GM18861 (cell line): ENCODE measurements at regions not wholly inside any gene's neighbourhood (a gene's known extent, or its start where the extent isn't known, plus 50 kb on each side); places are given as distances from the start of the nearest gene placed in this dataset.
"Not testable (repeated sequence)": the region's sequence is repeated elsewhere in the genome, so short reads cannot be mapped to it uniquely, and the experiment has no call there.

Experiments used
- ATAC-seq: cut with Tn5 transposase; IDR thresholded peaks from one replicate; pipeline ENCODE4 v1.9.1; 2021; ENCODE audit not compliant: unreplicated experiment

DNA sequence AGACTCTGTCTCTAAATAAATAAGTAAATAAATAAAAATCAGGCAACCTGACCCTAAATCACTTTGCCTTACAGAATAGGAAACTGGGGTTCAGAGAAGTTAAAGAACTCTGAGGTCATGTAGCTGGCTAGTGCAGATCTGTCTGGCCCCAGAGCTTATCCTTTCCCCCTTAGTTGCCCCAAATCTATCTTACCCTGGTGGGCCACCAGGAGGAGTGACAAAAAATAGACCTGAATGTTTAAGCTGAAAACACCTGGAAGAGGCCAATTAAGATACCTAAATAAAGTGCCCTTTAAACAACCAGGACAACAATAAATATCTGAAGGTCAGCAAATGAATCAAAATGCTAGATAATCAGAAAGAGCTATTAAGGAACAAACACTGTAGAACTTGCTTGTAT lies 59.7 kb downstream of the TEX35 start:
- no peak for ATAC-seq

DNA sequence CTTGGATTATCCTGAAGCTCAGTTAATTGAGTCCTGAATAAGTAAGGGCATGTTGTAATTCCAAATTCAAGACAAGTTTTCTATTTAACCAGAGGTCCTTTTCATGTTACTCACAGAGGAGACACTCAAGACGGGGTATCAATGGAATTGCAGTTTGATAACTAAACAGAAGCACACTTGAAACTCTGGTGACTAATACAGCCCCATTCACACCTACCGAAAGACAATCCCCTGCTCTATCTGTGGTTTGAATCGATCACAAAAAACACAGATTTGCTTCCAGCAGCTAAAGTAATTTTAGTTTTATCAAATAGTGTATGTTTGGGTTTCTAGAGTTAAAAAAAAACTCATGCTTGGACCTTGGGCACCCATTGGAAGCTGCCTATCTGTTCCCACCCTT lies 60.4 kb downstream of the TEX35 start:
- peak; percentile 71 for ATAC-seq

DNA sequence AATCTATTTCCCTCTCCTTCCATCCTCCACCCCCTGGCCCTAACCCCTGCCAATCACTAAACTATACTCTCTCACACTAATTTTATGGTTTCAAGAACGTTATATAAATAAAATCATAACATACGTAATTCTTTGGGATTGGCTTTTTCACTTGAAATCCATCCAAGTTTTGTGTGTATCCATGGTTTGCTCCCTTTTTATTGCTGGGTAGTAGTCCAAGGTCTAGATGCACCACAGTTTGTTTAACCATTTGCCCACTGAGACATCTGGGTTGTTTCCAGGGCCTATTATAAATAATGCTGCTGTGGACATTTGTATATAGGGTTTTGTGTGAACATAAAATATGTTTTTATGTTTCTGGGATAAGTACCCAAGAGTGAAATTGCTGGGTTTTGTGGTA lies 61.4 kb downstream of the TEX35 start:
- ATAC-seq = no peak

DNA sequence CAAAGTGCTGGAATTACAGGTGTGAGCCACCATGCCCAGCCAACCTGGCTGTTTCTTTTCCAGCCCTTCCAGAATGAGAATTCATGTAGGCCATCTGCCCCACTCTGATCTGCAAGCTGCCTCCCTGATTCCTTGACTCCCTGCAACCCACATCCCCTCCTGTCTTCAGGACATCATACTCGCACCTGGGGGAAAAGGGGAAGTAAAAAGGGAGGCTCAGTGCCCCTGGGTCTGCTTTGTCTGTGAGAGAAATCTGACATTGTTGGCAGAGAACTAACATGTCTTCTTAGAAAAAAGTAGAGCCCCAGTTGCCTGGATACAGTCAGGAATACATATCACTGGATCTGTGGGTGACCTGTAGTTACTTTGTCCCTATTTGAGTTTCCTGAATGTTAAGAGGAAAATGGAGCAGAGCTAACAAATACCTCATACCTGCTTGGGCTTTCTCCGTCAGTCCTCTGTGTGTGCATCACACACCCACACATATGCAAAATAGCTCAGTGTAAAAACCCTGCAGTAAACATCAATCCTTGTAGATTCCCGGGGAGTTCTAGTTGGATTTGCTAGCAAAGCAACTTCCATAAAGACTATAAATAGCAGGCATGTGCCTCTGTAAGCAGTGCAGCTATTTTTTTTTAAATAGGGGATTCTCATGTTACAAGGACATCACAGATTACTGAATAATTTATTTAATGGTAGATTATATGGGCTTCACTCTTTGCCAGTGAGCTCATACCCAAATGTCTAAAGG lies 62.9 kb downstream of the TEX35 start:
- ATAC-seq = no peak

DNA sequence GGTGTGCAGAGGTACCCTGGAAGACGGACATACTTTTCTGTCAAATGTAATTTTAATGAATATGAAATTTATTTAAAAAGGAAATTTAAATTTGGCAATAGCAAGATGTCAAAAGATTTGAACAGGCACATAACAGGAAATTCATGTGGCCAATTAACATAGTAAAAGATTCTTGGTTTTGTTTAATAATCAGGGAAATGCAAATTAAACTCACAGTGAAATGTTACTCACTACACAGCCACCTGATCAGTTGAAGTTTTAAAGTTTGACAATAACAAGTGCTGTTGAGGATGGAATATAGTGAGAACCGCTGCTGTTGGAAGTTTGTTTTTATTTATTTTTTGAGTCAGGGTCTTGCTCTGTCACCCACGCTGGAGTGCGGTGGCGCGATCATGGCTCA lies 63.9 kb downstream of the TEX35 start:
- no peak for ATAC-seq

DNA sequence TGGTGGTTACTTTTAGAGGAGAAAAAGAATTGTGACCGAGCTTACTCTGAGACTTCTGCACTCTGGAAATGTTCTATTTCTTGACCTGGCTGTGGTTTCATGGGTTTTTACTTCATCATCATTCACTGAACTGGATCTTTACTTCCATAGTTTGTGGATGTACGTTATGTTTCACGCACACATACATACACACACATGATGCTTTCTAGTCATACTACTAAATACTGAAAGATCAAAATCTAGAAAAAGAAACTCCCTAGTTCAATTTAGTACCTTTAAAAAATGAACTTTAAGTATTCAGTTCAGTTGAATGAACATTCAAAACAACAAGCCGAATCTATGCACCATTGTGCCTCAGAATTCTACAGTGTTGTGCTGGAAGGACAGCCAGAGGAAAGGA lies 65.0 kb downstream of the TEX35 start:
- ATAC-seq = no peak

DNA sequence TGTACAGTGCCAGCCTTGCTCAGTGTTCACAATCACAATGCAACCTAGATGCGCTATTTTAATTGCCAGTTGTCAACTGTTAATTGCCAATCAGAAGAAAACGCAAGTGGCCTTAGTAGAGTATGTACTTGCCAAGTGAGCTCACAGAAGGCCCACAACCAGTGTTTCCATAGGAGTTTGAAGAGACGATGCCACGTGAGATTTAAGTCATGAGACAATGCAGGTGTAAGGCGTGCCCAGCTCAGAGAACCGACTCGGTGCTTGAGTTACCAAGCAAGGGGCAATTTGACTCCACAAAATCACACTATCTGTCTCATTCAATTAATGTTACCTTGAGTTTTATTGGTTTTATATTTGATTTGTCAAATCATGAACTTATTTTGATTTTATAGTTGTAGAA lies 65.6 kb downstream of the TEX35 start:
- ATAC-seq = no peak

DNA sequence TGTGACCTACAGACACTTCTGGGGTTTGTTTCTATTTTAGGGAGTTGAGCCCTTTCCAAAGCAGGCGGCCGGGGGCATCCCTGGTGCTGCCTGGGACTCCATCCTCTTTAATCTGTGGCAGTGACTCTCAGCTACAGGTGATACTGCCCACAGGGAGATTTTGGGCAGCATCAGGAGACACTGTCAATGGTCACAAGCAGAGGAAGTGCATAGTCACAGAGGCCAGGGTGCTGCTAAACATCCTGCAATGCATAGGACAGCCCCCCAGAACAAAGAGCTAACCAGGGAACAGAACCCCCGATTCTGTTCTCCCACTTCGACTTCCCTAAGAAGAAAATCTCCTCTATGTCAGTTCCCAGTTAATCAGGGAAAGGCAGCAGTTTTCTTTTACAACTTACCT lies 66.2 kb downstream of the TEX35 start:
- no peak for ATAC-seq

DNA sequence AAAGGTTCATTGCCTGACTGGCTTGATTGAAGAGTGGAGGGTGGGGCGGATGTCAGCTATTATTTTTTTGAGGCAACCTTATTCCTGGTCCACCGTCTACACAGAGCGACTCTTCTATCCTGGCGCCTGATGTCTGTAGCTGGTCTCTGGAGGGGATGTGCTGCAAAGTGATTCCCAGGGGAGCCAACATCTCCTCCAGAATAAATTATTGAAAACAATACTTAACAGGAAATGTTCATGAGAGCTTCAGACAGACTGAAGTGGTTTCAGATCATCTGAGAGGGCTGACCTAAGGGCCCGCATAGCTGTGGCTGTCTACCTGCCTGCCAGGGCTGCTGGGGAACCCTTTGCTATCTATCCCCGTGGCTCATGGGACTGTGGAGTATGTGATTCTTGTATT lies 66.7 kb downstream of the TEX35 start:
- peak; percentile 51 for ATAC-seq

DNA sequence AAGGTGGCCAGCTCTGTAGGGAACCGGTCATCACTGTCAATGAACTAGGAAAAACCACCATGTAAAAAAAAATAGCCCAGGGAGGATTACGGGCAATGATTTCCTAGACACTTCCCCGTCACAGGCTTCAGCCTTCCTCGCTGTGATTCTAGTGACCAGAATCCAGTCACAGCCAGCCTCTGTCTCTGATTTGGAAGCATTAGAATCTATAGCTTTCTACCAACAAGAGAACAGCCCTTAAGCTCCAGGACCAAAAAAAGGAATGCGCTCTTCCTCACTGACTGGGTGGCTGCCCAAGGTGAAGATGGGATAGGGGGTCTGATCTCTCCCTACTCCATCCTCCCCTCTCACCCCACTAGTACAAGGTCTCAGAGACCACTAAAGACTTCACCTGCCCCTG lies 67.2 kb downstream of the TEX35 start:
- ATAC-seq = no peak

DNA sequence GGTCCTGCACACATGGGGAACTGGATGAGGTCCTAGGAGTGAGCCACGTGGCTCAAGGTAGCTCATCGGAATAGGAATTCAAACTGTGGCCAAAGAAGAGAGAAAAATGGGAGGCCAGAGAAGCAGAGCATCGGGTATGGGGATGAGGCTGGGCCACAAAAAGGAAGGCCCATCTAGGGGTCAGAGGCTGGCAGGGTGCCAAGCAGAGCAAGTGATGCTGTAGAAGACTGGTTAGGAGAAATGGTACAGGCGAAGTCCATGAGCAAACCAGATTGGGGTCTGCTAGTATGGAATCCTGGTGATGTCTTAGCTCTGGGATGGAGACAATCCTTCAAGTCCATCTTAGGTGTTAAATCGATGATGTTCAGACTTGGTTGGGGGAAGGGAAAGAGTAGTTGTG lies 68.0 kb downstream of the TEX35 start:
- ATAC-seq = peak; percentile 1

DNA sequence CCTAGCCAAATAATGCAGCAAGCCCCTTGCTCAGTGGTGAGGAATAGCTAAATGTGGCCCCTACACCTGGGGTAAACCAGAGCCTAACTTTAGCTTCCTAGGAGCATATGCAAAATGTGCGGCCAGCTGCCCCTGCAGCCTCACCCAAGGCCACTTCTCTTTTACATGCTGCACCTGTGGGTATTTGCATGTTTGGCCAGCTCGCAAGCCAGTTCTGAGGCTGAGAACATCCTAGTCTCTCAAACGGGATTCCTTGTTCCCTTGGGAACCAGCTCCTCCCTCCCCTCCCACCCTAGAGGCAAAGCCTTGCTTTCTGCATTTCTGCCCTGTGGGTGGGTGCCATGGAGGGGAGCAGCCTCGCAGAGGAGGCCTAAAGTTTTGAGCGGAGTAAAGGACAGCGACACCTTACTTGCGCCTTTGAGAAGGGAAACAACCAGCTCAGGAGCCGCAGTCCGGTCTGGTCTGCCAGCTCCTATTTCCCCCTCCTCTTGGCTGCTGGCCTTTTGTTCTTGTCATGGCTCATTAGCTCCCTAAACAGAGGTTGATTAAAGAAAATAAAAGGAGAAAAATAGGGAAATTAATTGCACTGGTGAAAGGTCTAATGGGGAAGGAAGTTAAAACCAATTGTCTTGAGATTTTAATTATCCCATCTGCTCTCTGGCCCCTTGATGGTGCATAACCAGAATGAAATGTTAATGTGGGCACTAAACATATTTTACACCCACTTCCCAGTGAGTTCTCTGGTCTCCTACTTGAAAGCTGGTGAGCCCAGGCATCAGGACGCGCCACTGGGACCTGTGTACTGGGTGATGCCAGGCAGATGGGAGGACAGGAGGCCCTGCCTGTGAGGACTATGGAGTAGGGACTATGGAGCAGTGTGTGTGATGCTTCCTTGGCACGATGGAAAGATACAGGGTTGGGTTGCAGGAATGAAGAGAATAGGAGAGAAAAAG lies 68.7 kb downstream of the TEX35 start:
- ATAC-seq = peak; percentile 79

DNA sequence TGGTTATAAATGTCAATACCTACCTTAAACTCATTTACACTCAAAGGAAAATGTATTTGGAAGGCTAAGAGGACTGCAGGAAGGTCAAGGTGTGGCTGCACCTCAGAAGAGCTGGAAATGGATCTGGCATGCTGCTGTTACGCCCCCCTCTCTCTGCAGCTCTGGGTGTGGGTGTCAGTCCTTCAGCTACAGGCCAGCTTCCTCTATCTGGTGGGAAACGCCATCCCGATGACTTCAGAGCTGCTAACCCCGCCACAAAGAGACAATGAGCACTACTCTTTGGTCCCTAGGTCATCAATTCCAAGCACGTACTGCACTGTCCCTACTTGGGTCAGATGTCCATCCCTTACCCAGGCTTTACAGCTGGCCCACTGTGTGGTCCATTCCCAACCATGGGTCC lies 74.2 kb downstream of the TEX35 start:
- ATAC-seq = no peak

DNA sequence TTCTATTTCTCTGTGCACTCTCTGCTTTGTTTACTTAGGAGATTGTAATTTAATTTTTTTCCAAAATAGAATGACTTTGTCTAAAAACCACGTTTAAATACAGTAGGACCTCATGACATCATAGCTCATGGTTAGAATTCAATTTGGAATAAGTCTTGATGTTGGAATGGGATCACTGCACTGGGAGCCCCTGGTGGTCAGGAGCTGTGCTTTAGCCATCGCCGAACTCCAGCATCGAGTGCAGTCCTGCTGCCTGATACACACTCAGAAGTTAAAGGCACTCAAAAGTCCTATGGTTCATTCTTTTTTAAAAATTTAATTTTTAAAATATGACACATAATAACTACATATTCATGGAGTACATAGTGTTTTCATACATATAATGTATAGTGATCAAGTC lies 75.1 kb downstream of the TEX35 start:
- no peak for ATAC-seq

DNA sequence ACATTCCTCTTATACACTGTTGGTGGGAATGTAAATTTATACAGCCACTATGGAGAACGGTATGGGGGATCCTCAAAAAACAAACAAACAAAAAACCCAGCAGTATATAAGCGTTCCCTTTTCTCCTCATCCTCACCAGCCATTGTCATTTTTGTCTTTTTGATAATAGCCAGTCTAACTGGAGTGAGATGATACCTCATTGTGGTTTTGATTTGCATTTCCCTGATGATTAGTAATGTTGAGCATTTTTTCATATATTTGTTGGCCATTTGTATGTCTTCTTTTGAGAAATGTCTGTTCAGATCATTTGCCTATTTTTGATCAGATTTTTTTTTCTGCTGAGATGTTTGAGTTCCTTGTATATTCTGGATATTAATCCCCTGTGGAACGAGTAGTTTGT lies 76.1 kb downstream of the TEX35 start:
- not testable (repeated sequence) for ATAC-seq

DNA sequence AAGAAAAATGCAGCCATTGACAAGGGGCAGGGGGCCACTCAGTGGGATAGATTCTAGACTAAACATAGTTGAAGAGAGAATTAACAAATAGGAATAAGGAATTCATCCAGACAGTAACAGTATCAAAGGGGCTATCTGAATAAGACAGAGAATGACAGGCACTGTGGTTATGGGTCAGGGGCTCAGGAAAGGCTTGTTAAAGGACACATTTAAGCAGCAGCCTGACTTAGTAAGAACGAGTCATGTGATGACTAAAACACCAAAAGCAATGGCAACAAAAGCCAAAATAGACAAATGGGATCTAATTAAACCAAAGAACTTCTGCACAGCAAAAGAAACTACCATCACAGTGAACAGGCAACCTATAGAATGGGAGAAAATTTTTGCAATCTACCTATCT lies 78.9 kb downstream of the TEX35 start:
- ATAC-seq = not testable (repeated sequence)

DNA sequence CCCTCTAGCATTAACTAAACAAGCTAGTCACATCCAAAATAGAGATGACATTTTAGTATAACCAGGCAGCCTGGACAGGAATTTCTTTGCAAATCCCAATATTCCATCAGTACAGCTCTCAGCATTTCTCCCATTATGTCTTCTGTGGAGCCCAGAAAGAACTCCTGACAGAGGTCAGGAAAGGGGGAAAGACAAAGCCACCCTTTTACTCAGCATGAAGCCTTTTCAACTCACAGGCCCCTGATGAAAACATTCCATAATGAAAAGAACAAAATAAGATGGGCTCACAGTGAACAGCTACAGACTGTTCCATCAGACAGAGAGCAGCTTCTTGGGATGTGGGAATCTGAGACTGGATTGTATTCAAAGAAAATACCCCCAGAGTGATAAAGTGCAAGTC lies 80.6 kb downstream of the TEX35 start:
- ATAC-seq = no peak

DNA sequence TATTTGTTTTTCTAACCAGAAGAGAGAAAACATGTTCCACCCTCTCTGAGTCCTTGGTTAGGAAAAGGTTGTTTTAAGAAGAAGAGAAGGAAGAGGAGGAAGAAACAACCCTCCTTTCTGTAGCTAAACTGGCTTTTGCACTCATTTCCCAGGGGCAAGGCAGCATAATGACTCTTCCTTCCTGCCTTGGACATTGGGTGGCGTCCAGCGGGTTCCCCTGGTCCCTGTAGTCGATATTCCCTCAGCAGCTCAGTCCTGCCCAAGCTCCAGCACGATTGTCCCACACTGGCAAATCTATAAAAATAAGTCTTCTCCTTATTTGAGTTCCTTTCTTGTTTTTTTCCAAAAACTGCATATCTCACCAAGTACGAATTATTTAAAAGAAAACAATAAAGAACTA lies 81.2 kb downstream of the TEX35 start:
- ATAC-seq = no peak

DNA sequence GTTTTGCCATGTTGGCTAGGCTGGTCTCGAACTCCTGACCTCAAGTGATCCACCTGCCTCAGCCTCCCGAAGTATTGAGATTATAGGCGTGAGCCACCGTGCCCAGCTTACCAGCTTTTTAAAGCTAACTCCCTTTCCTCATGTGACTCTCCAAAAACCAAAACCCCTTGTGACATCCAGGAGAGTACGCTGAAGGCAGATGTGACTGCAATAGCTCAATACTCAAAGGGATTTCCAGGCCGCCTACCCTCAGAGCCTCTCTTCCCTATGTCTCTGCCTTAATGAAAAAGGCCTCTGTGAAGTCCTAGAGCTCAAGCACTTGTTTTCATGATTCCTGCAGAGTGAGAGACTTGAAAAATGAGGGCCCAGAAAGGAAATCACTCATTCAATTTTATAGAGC lies 82.6 kb downstream of the TEX35 start:
- no peak for ATAC-seq

DNA sequence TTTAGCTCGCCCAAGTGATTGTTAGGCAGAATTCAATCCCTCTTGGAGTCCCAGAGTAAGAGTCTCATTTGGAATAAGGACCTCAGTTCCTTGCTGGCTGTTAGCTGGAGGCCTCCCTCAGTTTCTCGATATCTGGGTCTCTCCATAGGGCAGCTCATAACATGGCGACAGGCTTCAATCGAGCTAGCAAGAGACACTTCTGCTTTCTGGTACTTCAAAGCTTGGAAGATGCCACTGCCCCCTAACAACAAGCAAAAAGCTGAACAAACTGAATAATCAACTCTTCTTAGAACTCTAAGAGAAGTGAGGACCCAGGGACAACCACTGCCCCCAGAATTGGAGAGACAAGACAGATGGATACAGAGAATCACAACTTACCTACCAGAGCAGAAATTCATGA lies 86.2 kb downstream of the TEX35 start:
- ATAC-seq = no peak

DNA sequence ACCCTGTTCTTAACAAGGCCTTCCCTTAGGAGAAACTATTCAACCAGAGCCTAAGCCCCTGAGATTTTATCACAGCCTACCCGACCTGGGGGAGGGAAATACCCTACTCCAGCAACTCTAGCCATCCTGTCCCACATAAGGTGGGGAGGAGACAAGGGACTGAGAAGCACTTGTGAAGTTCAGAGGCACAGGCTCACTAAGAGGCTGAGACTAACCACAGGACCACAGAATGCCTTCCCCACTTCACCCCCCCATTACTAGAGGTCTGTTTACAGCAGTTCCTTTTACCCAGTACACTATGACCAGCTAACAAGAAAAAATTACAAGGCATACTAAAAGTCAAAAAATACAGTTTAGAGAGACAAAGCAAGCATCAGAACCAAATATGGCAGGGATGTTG lies 86.8 kb downstream of the TEX35 start:
- no peak for ATAC-seq

DNA sequence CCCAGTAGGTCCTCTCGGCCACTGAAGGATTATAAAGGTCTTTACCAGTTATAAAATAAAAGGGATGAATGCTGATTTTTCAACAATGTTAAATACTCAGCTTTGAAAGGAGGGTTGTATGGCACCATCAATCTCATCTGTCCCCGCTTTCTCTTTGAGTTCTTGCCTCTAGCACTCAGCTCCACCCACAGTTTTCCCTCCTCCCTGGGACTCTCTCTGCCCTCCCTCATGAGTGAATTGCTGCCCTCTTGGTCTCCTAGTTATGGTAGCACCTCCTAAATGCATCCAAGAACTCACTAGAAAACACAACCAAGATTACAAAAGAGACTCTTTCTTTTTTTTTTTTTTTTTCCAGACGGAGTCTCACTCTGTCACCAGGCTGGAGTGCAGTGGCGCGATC lies 91.0 kb downstream of the TEX35 start:
- no peak for ATAC-seq
